IPS-11a (cell line): ENCODE measurements at regions not wholly inside any gene's neighbourhood (a gene's known extent, or its start where the extent isn't known, plus 50 kb on each side); places are given as distances from the start of the nearest gene placed in this dataset.
"Not testable (repeated sequence)": the region's sequence is repeated elsewhere in the genome, so short reads cannot be mapped to it uniquely, and the experiment has no call there.

ENCODE experiments used
- H3K4me3 ChIP-seq: one replicate; pipeline ENCODE4 v1.5.1; 2013; ENCODE audit warnings: low read depth, low read length, control low read depth

GRCh38 chr9:28079677-28080076, 506.4 kb upstream of the C9orf72 start:
- no peak overlapping the region for H3K4me3 ChIP-seq

DNA sequence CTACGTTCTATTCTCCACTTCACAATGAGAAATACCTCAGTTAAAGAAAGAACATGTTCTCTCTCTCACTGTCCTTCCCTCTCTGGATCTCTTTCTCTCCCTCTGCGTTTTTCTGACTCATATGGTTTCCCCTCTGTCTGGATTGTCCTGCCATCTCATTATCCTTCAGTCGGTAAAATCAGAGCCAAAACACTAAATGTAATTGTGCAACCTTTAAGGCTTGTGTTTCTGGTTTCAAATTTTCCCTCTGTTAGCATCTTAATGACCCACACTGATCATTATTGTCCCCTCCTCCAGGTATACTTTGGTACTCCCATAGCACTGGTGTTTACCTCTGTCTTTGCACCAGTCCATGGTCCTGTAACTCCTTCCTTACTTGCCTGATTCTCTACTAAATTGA, 509.4 kb upstream of the C9orf72 start:
- H3K4me3 ChIP-seq: no peak overlapping the region

DNA sequence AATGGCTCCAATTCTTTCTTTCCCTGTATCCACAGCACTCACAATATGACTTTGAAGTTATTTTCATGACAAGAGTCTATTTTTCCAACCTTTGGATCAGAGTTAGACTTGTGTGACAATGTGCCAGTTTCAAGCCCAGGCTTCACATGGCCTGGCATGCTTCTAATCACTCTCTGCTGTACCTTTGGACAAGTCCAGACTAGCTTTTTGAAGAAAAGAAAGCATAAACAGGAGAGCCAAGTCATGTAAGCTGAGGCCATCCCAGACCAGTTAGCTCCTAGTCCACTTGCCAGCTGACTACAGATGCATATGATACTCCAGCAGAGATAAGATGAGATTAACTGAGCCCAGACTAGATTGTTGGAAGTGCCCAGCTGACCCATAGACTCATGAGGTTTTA, 513.6 kb upstream of the C9orf72 start:
- no peak overlapping the region for H3K4me3 ChIP-seq

GRCh38 chr9:28092981-28093936, 520.0 kb upstream of the C9orf72 start:
- H3K4me3 ChIP-seq: no peak overlapping the region

GRCh38 chr9:28101509-28101908, 528.2 kb upstream of the C9orf72 start:
- H3K4me3 ChIP-seq: no peak overlapping the region

GRCh38 chr9:28105001-28105400, 531.7 kb upstream of the C9orf72 start:
- no peak overlapping the region for H3K4me3 ChIP-seq

DNA sequence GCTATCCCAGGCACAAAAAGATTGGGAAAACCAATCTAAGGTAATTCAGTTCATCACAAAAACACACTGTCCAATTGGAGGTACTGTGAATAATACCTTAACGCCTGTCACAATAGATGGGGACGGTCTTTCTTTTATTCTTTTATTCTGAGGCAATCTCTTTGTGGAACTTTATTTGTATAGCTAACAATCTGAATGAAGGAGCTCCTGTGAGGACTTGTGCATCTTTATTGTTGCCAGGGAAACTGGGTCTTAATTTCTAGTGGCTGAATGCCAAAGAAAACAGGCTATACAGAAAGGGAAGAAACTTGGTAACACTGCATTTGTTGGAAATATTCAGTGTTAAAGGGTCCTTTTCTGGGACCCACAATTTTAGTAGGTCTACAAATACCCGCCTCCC, 546.9 kb upstream of the C9orf72 start:
- no peak overlapping the region for H3K4me3 ChIP-seq

DNA sequence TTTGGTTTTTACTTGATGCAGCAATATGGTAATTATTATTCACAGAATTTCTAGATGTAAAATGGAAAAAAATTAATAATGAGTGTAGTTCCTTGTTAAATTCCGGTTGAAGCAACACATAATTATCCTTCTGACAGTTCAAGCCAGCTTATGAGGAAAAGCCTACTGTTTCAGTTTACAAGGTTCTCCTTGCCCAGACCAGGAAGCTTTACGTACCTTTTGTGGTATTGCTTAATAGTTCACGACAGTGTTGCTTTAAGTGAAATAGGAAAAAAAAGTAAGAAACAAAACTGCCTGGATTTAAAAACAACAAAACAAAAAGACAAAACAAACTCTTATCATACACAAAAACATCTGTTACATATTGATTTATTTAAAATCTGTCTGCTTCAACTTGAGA, 547.3 kb upstream of the C9orf72 start:
- H3K4me3 ChIP-seq: no peak overlapping the region

DNA sequence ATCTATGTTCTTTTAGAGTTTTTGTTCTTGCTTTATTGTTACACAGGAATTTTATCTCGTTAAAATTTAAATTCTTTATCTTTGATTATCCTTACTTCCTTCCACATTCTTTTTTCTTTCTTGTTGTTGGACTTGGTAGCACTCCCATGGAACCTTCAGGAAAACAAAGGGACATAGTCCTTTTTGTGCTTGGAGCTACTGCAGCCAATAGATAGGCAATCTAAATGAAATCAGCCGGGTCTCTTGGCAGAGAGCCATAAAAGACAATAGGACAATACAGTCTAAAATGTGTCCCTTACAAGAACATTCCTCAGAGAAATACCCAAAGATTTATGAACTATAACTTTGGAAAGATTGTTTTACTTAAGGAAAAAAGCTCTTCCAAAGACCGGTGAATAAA, 548.1 kb upstream of the C9orf72 start:
- H3K4me3 ChIP-seq: no peak overlapping the region

DNA sequence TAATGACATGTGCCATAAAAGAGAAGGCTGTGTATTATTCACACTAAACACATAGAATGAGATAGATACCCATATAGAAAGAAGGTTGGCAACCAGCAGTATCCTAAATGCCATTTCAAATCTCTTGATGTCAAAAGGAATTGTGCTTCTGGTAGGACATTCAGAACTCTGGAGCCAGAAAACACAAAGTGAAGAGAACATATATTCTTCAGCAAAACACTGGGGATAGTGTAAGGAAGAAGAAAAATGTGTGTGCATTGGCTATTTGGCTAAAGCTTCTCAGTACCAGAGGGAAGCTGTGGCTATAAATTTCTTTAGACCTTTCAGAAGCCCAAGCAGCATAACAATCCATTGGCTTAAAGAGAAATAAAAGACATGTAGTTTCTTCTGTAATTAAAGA, 551.6 kb upstream of the C9orf72 start:
- H3K4me3 ChIP-seq: no peak overlapping the region

- H3K4me3 ChIP-seq: no peak overlapping the region
Measured at GRCh38 chr9:28127101-28127500, 553.8 kb upstream of the C9orf72 start.

DNA sequence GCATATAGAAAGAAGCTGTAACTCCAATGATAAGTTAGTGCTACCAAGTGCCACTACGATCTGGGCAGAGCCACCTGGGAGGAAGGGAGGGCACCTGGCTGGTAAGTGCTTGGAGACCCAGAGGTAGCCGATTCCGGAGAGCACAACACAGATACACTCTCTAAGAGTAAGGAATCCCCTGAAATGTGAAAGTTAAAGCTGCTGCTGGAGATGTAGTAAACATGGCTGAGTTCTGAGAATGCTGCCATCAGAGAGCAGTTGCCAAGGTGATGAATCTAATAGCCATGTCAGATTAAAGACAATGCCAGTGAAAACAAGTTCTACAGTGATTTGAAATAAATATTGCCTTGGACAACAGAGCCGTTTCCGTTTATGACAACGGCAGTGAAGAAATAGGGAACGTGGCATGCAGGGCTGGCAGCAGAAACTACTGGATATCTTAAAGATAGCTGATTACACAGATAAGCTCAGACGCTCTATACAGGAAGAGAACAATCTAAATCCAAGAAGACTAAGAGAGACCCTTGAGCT, 561.2 kb upstream of the C9orf72 start:
- no peak overlapping the region for H3K4me3 ChIP-seq

GRCh38 chr9:28135549-28135948, 562.3 kb upstream of the C9orf72 start:
- no peak overlapping the region for H3K4me3 ChIP-seq

- H3K4me3 ChIP-seq: no peak overlapping the region
Measured at GRCh38 chr9:28136113-28136512, 562.8 kb upstream of the C9orf72 start.

- H3K4me3 ChIP-seq: not testable (repeated sequence)
Measured at GRCh38 chr9:28147430-28147829, 574.1 kb upstream of the C9orf72 start.

DNA sequence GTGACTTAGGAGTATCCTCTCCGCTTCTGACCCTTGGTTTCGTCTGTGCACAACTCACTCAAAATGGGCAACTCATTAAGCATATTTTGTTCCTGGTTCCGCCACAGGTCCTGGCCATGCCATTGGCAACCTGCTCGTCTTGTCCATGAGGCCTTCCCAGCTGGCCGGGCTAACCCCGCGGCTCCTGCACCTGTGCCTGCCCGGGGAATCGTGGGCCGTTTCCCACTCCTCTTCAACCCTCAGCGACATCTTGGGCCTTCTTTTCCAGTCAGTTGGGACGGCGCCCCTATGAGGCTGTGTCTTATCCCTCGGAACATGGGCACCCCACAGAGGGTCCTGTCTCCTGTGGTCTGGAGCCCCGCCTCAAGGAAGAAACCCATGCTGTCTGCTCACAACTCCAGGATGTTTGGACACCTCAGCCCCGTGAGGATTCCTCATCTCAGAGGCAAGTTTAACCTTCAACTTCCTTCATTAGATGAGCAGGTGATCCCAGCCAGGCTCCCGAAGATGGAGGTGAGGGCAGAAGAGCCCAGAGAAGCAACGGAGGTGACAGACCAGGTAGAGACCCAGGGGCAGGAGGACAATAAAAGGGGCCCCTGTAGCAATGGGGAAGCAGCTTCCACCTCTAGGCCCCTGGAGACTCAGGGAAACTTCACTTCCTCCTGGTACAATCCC, 574.8 kb upstream of the C9orf72 start:
- not testable (repeated sequence) for H3K4me3 ChIP-seq

DNA sequence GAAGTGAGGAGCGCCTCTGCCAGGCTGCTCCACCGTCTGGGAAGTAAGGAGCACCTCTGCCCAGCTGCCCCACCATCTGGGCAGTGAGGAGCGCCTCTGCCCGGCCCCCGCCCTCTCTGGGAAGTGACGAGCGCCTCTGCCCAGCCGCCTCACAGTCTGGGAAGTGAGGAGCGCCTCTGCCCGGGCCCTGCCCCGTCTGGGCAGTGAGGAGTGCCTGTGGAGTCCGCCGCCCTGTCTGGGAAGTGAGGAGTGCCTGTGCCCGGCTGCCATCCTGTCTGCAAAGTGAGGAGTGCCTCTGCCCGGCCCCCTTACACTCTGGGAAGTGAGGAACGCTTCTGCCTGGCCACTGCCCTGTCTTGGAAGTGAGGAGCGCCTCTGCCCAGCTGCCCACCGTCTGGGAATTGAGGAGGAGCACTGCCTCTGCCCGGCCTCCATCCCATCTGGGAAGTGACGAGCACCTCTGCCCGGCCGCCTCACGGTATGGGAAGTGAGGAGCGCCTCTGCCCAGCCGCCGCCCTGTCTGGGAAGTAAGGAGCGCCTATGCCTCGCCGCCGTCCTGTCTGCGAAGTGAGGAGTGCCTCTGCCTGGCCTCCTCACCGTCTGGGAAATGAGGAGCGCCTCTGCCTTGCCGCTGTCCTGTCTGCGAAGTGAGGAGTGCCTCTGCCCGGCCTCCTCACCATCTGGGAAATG, 576.2 kb upstream of the C9orf72 start:
- H3K4me3 ChIP-seq: not testable (repeated sequence)

- H3K4me3 ChIP-seq: no peak overlapping the region
Measured at GRCh38 chr9:28155067-28155466, 581.8 kb upstream of the C9orf72 start.

- H3K4me3 ChIP-seq: no peak overlapping the region
Measured at GRCh38 chr9:28155671-28156070, 582.4 kb upstream of the C9orf72 start.

DNA sequence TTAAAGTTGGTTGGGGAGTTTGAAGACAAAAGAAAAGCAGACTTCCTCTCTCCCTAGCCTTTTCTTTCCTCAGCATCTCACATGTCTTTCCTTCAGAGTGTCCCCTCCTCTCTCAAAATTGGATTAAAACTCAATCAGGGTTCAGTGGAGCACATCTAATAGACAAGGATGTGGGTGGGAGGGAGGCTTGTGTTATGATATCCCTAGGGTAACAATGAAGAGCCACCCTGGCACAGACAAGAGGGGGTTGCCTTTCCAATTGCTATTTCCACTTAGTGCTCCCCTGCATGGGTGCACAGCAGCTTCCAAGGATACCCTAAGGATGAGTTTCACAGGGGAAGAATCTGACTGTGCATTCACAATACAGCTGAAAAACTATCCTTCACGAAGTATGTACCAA, 585.2 kb upstream of the C9orf72 start:
- H3K4me3 ChIP-seq: no peak overlapping the region

GRCh38 chr9:28163619-28164018, 590.3 kb upstream of the C9orf72 start:
- H3K4me3 ChIP-seq: no peak overlapping the region
